ENCODE measurements at regions not wholly inside any gene's neighbourhood (a gene's known extent, or its start where the extent isn't known, plus 50 kb on each side); places are given as distances from the start of the nearest gene placed in this dataset.

DNA sequence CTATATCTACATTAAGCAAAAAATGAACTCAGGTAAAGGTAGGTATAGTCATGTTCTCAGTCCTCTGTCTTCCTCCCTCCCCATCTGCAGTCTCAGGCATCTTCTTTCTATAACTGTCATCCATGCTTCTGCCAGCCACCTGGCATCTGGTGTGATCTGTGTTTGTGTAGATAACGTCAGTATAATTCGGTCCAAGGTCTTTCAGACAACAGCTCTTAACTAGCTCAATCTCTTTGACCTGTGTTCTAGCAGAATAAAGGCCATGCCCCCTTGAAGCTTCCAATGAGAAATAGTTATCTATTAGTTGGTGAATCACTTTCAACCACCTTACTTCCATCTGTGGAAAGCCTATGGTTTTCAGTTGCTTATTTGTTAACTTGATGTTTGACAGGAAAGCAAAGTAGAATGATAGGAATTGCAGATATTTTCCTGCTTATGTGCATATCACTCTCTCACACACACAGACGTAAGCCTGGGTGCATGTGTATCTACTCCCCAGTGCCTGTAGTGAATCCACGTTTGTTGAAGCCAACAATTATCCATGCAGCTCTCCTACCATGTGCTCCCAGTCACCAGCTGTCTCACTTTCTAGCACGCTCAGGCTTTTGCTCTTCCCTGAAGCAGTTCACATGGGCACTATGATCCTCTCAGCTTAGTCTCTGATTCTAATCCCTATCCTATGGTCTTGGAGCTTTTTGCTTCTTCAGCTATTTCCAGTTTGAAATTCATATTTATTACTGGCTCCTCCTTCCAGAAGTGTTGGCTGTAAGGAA is 433.7 kb upstream of the MANEA start:
- DNase-seq = no peak

DNA sequence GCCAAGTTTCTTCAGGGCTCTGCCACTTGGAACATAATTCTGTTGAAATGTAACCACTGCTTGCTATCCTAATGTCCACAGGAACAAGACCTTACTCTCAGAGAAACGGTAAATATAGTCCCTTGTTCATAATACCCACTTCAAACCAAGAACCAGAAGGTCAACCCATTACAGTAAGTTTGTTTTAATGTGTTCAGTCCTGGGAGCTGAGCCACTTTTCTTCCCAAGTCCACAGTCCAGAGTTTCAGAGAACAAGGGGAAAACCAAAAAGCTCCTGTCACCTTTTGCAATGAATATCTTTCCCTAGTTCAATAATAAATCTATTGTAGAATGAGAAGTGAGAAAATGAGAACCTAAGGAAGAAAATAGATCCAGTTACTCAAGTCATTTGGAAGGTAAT is 431.9 kb upstream of the MANEA start:
- no peak for DNase-seq

DNA sequence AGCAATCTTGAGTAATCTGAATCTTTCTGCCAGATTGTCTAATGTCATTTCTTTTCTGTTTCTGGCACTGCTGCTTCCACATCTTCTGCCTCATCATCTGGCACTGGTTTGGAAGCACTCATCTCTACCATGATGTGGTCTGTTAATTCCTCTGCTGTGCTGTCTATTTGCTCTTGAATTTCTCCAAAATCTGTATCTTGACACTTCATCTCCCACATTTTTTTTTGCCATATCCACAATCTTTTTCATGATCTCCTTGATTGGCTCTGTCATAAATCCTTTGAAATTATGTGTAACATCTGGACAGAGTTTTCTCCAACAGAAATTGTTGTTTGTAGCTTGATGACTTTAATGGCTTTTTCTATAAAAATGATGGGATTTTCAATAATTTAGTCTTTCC is 417.8 kb upstream of the MANEA start:
- no peak for DNase-seq

- no peak for DNase-seq
Observed at GRCh38 chr6:95169775-95170174, 407.6 kb upstream of the MANEA start.

- DNase-seq = no peak
Observed at GRCh38 chr6:95175927-95176675, 401.2 kb upstream of the MANEA start.

GRCh38 chr6:95185874-95186273 is 391.5 kb upstream of the MANEA start:
- no peak for DNase-seq

- DNase-seq = no peak
Observed at GRCh38 chr6:95186710-95187109, 390.6 kb upstream of the MANEA start.

GRCh38 chr6:95197590-95197989 is 379.7 kb upstream of the MANEA start:
- DNase-seq = no peak

DNA sequence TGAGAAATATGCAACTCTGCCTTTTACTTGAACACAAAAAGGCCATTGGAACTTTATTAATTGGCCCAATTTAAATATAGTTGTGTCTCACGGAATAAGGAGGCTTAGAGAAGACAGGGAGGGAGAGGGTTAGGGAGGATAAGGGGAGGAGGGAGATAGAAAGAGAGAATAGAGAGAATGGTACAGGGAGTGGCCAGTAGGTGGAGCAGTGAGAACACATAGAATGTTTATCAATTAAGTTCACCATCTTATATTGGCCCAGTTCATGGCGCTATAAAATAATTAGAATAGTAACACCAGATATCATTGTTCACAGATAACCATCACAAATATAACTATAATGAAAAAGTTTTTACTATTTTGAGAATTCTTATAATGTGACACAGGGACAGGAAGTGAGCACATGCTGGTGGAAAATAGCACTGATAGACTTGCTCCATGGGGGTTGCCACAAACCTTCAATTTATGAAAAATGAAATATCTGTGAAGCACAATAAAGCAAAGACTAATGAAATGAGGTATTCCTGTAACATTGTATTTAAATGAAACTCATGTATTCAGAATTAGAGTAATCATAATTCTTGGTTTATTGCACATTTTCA is 374.1 kb upstream of the MANEA start:
- peak; percentile 0 for DNase-seq

GRCh38 chr6:95204178-95204577 is 373.2 kb upstream of the MANEA start:
- no peak for DNase-seq

DNA sequence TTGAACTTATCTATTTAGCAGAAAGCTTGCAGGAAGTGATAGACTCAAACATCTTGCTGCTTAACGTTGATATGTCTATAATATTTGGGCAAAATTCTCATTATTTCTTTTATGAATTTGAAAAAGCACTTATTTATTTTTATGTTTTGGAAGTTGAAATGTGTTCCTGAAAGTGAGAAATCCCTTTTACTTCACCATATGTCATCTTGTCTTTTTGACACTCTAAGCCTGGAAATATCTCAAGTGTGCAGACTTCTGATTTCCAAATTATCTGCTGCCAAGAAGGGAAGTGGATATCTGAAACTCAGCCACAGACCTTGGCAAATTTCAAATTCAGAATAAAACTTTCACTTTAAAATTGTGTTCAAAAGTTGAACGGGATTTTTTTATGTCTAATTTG is 368.7 kb upstream of the MANEA start:
- no peak for DNase-seq

GRCh38 chr6:95209074-95209473 is 368.3 kb upstream of the MANEA start:
- no peak for DNase-seq

- no peak for DNase-seq
Observed at GRCh38 chr6:95216555-95216954, 360.8 kb upstream of the MANEA start.

DNA sequence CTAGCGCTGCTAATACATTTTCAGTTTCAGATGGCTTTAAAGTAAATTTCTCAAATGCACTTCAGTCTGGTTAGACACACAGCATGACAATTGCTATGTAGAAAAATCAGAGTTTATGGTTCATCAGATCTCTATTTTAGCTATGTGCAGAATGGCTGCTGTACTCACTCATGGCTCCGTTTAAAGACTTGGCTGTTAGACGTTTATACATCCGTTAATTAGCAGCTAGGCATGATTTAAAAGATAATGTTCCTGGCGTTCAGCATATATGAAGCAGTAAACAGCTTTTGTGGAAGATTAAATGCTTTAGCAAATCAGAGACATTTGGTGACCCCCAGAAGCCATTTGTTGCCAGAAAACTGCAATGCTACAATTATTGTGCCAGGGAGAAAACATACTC is 350.0 kb upstream of the MANEA start:
- DNase-seq = no peak

DNA sequence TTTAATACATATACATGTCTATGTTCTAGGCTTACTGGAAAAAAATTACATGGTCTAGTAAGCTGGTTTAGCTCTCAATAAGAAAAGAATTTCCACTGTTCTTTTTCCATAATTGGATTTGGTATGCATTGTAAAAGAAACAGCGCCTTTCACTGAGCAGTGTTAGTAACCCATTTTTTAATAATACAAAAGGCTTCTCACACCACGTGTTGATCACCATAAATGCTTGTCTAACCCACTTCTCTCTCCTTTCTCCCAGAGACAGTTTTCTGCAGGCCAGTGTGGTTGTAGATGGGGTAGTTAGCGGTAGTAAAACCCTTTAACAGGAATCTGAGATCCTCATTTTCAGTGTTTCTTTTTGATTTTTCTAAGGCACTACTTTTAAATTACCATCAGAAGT is 348.7 kb upstream of the MANEA start:
- DNase-seq = no peak

GRCh38 chr6:95230071-95230740 is 347.1 kb upstream of the MANEA start:
- no peak for DNase-seq

GRCh38 chr6:95231416-95231815 is 345.9 kb upstream of the MANEA start:
- no peak for DNase-seq

DNA sequence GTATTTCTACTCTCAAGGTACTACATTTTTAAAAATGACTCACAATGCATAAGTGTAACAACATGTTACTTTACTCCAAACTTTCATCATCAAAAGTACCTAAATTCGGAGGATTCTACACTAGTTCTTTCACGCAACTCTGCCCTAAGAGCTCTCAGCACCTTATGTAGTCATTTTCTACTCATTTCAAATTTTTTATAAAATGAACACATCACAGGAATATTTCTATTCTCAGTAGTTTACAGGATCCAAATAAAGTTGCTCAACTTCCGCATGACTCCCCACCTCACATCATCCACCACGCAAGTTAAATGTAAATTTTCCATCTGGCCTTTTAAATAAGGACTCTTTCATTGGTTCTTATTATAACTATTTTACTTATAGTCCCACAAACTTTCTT is 344.9 kb upstream of the MANEA start:
- DNase-seq = no peak

DNA sequence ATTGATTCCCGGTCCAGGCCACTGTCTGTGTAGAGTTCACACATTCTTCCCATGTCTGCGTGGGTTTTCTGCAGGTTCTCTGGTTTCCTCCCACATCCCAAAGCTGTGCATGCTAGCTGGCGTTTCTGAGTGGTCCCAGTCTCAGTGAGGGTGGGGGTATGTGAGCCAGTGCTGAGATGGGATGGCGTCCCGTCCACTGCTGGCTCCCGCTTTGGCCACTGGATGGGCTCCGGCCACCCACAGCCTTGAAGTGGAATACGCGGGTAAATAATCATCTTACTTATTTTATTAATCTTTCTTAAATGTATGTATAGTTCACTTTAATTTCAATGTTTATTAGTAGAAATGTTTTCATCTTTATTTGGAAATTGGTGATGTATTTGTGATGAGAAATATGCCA is 343.5 kb upstream of the MANEA start:
- no peak for DNase-seq

GRCh38 chr6:95240514-95240913 is 336.8 kb upstream of the MANEA start:
- no peak for DNase-seq

DNA sequence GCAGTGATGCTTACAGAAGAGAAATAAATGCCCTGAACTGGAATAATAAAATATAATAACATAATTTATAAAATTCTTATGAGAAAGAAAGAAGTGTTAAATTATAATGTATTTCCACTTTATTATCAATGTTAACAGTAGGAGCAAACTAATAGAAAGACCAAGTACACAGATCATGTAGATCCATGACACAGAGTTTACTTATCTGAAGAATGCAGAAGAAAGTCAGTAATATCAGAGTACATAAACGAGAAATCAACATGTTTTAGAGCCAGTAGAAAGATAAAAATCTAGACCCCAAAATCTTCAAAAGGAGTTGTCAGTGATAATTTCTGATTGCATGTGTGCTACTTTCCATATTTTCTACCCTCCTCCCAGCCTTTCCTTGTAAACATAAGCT is 334.8 kb upstream of the MANEA start:
- no peak for DNase-seq

DNA sequence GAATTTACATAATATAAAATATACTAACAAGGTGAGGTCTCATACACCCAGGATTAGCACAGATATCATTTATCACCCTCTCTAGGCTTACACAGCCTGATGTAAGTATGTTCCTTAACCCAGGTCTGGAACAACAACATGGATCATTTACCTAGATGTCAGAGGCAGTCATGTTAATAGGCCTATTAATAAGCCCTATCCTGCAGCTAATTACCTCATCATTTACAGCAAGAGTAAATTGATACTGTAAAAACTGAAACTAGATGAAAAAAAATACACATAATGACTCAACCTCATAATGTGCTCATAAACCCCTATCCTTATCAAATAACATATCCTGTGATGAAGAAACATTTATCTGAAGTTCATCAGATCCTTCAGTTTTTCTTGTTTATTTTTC is 334.3 kb upstream of the MANEA start:
- DNase-seq = no peak

GRCh38 chr6:95244751-95245150 is 332.6 kb upstream of the MANEA start:
- no peak for DNase-seq

GRCh38 chr6:95248499-95248898 is 328.8 kb upstream of the MANEA start:
- DNase-seq = no peak
